Midbrain (tissue), 1 donor: ENCODE measurements at regions not wholly inside any gene's neighbourhood (a gene's known extent, or its start where the extent isn't known, plus 50 kb on each side); places are given as distances from the start of the nearest gene placed in this dataset.
A peak's percentile ranks its signal among the peaks of the same experiment; 100 is the strongest.

ENCODE experiments used
- DNase-seq: peaks from one replicate; lab custom pipeline; 2025; lab: John Stamatoyannopoulos, UW

DNA sequence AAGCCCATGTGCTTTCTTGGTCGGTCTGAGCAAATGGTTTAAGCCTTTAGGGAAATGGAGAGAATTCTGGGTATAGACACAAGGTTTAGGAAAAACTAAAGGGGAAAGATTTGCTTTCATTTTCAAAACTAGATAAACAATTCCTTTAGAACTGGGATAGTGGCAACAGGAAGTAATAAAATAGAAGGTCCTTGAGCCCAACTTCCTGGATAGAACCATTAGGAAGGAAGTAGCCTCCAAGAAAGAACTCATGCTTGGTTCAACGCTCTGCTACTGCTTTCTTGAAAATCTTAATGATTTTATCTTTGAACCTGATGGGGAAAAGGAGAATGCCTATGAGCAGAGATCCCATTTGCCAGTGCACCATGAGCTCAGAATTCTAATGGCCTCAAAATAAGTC is 147.0 kb upstream of the THRB start:
- no peak for DNase-seq

DNA sequence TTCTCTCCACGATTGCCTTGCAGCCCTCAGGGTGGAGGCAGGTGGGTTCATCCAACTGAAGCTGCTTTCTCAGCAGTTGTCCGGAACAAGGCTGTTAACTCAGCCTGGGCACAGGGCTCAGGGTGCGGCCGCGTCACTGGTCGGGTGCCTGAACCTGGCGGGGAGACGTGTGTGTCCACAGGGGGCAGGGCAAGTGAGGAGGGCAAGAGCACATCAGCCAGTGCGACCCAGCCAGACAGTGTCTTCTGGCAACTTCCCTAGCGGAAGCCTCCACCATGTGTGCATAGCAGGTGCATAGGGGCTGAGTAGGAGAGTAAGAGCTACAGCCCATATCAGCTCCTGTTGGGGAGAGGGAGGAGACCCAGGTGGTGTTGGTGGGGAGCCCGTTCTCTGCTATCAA is 150.4 kb upstream of the THRB start:
- no peak for DNase-seq

DNA sequence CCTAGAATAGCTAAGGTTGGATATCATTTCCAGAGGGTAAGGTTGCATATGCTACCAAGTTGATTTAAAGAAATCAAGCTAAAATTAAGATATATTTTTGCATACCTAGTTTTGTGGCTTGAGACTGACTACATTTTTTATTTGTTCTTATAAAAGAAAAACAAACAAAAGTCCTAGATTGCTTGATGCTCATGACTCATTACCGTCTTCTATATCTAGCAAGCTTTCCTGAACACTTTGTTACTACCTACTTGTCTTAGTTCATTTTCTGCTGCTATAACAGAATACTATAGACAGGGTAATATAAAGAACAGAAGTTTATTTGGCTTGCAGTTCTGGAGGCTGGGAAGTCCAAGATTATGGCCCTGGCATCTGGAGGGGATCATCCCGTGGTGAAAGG is 152.1 kb upstream of the THRB start:
- DNase-seq = no peak

DNA sequence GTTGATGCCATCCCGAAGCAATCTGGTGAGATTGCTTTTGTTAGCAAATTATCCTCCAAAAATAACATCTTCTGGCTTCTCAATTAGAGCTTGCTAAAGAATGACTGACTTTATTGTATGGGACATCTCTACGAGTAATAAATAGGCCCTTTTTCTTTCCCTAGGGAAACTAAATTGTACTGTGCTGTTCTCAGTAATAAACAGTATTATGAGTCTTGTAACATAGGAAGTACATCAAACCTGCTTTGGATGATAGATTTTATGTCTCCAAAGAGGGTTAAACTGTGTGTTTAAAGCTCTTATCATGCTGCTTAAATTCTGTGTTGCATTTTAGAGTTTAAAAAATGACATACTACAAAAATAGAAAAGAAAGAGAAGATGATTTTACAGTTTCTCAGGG is 153.4 kb upstream of the THRB start:
- DNase-seq = no peak

DNA sequence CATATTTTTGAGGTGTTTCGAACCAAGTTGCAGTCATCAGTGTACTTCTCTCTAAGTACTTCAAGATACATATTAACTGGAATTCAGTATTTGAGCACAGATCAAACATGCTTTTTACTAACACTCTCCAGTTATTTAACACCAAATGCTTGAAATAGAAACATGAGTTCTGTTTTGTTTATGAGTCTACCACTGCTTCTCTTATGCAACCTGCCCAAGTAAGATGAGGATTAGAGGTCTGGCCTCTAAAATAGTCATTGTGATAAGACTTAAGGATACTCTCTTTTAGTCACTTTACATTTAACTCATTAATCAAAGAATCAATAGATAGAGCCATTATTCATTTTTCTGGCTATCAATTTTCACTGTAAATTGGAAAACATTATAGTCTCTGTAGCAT is 156.2 kb upstream of the THRB start:
- DNase-seq = no peak

DNA sequence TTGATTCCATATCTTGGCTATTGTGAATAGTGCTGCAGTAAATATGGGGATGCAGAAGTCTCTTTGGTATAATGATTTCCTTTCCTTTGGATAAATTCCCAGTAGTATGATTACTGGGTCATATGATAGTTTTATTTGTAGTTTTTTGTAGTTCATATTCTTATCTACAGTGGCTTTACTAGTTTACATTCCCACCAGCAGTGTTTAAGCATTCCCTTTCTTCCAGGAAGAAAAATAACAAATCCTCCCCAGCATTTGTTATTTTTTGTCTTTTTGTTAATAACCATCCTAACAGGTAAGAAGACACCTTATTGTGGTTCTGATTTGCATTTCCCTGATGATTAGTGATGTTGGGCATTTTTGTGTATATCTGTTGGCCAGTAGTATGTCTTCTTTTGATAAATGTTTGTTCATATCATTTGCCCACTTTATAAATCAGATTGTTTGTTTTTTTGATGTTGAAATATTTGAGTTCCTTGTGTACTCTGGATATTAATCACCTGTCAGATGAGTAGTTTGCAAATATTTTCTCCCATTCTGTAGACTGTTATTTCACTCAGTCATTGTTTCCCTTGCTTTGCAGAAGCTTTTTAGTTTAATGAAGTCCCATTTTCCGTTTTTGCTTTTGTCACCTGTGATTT is 163.3 kb upstream of the THRB start:
- no peak for DNase-seq

DNA sequence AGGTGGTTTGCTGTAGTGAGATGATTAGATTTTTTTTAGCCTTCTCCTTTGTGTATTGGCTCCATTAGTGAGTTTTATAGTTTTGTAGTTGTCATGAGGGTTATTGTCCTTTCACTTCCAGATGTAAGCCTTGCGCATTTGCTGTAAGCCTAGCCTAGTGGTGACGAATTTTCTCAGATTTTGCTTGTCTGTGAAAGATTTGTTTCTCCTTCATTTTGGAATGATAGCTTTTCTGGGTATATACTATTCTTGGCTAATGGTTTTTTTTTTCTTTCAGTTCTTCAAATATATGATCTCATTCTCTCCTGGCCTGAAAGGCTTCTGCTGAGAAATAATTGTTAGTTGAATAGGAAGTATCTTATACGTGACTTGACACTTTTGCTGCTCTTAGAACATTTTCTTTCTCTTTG is 166.5 kb upstream of the THRB start:
- no peak for DNase-seq

DNA sequence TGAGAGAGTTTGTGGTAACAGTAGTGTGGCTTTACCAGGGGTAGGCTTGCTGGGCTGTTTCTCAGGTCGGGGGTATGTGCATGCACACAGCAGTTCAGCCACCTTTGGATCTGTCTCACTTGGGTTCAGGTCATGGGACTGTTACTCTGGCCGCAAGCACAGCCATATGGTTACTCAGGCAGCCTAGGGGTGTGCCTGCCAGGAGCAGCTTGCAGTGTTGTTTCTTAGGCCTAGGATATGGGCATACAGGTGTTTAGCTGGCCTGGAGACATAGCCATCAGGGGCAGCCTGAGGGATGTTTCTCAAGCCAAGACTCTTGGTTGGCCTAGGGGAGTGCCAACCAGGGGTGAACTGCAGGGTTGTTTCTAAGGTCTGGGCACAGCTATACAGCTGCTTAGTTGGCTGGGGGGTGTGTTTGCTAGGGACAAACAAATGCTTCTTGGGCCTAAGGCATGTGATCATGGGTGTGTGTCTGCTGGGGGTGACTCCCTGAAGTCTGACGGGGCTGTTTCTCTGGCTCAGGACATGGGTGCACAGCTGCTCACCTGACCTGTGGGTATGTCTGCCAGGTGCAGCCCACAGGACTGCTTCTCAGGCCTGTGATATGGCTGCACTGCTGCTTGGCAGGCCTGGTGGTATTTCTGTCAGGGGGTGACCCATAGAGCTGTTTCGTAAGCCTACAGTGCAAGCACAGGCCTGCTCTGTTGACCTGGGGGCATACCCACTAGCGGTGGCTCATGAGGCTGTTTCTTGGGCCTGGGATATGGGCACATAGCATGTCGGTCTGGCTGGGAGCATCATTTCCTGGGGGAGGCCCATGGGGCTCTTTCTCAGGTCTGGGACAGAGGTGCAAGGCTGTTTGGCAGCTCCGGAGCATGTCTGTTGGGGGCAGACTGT is 168.0 kb upstream of the THRB start:
- DNase-seq = no peak

DNA sequence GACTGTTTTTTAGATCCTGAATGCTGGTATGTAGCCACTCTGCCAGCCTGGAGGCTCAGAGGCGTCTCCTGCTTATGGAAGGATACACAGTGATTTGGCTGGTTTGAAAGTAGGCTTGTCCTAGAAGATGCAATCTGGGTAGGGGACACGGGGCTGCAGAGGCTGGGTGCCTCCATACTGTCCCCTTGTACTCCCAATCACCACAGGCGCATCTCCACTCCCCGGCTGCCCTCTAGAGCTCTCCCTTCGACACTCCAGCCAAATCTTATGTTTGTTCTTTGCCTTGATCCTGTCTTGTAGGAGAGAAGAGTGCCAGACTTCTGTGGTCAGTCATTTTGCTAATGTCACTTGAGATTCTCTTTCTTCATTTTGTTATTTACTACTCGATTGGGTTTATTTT is 168.8 kb upstream of the THRB start:
- DNase-seq = no peak

DNA sequence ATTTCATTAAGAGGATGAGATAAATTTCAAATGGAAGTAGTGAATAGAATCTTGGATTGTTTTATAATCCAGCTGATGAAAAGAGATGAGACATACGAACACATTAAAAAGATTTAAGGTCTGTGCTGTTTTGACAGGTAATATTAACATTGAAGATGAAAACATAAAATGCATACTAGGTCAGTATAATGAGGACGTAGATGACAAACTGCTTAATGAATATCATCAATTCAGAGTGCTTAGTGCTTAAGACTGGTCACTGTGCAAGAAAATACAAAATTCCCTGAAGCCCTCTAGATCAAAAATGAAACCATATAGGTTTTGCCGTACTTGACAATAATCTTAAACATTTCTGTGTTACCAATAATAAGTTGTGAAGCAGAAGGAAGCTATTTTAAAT is 173.4 kb upstream of the THRB start:
- DNase-seq = no peak

DNA sequence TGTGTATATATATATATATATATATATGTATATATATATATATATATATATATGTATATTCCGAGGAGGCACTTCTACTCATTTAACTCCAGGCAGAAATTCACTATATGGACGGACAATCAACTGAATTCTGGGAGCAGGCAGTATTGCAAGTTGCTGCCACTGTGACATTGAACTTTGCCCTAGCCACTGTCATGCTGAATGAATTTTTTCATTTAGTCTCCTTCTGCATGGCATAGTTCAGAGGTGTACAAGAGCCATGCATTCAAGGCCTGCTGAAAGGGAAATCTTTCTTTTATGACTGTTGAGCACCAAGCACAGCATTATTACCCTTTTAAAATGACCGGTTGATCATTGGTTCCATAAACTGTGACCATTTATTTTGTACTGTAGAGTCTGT is 176.2 kb upstream of the THRB start:
- DNase-seq = no peak

DNA sequence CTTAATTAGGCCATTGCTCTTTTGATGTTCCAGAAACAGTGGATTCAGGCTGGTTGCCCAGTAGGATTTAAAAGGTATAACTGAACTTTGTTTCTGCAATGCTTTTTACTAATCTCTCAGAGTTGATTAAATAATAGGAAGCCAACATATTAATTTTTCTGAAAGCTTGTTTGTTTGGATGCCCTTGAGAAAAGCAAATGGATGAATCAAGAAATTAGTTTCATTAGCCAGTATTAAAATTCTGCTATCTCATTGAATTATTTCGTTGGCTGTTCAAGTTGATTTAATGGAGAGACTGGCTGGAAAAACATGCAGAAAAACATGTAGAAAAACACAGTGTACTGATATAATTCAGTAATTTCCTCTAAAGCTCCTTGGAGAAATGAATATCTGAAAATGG is 178.9 kb upstream of the THRB start:
- DNase-seq = no peak

DNA sequence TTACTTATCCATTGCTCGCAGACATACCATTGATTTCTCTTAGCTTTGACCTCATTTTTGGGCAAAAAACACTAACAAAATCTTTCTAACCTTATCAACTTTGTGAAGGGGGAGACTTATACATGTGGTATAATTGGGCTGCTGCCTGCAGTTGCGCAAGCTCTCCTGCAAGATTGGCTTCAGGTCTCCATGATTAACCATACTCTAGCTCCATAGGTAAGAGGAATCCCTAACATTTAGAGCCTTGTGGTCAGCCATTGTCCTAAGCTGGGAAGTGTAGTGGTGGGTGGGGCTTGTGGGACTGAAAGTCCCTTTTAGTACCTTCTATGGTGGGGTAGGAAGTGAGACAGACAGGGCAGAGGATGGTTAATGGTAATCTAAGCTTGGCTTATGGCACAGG is 179.6 kb upstream of the THRB start:
- DNase-seq = no peak

DNA sequence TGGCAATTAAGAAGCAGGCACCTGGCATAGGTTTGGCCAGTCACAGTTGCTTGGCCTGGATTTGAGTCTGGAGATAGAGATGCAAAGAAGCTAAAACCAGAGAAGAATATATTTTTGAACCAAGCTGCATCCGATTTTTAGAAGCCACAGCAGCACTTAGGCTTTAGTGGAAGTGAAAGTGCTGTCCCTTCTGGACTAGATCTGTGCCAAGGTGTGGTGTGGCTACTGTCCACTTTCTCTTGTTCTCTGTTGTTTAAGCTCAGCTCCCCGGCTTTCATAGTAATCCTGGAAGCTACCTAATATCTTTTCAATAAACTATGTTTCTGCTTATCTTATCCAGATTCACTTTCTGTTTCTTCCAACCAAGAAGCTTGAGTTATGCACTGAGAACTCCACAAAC is 183.4 kb upstream of the THRB start:
- no peak for DNase-seq

DNA sequence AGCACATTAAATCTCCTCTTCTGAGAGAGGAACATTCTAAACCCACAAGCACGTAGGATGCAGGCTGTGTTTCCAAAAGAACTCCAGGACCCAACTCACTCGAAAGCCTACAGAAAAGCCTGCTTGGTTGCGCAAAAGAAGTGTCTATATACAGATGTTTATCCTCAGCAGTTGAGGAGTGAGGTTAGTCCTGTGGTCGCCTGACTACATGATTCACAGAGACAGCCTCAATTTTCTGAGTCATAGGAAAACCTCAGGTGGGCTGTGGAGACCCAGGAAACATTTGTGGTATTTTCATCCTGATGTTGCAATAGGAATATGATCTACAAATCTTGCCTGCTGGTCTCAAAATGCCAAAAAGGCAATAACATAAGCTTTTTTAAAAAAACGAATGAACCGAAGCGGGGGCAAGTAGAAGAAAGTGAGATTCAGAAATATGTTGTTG is 183.8 kb upstream of the THRB start:
- no peak for DNase-seq

DNA sequence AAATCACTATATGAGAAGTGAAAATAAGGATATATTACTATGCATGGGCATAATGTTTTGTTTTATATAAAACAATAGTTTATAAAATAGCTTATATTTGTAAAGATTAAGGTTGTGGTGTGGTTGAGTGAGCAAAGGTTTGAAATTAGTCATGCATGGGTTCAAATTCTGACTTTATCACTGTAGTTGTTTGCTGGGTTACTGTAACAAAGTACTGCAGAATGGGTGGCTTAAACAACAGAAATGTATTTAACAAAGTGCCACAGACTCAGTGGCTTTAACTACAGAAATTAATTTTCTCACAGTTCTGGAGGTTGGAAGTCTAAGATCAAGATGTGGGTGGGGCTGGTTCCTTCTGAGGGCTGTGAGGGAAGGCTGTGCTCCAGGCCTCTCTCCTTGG is 184.8 kb upstream of the THRB start:
- DNase-seq = no peak

DNA sequence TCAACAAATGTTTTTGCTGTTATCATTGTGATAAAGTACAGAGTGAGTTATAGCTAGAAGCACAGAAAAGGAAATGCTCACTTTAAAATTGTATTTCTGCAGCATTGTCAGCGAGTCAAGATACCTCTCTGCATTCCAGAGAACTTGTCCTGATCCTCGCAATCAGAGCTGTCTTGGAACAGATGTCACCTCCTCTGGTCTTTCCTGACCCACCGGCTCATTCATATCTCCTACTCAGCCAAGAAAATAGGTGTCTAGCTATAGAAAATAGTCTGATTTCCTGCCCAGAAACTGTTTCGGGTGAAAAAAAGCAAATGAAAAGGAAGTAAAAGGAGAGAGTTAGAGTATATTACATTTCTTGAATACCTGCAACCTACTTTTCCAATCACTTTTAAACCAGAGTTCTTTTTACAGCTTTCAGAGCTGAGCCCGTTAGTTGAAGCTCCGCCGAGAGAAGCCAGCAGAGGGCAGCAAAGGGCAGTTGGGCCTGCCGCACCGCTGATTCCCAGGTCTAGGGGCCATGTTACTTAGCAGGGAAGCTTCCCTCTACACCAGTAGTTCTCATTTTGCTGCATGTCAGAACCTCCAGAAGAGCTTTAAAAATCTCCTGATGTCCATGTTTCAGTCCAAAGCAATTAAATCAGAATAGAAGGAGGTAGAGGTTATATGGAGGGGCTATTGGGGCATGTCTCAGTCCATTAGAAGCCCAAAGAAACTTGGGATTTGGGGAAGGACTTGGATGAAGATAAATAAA is 185.7 kb upstream of the THRB start:
- peak; percentile 42 for DNase-seq

DNA sequence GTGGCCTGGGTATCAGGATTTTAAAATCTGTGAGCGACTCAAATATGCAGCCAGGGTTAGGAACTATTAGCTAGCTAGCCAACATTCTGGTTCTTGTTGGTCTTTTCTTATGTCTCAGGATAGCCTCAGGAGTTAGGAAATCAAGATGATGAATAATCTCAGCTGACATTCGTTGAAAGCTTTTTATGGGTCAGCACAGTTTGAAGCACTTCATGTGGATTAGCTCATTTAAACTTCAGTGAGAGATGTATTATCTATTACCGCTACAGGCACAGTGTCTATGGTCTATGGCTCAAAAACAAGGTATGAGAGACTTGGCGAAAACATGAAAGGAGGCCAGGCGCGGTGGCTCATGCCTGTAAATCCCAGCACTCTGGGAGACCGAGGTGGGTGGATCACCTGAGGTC is 187.5 kb upstream of the THRB start:
- DNase-seq = no peak

DNA sequence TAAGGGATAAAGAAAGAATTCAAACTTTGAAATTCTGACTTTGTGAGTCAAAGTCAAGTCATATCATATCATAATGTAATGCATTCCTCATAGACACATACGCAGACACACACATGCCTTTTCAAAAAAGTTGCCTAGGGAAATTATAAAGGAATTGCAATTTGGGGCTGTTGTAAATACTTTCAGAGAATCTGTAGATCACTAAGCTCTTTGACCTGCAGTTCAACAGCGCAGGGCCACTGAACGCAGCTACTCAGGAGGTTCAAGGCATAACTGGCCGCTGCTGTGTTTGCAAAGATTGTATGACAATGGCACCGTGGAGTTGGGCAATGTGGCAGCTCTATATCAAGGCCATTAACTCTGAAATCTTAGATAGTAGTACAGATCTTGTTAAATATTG is 188.4 kb upstream of the THRB start:
- no peak for DNase-seq

DNA sequence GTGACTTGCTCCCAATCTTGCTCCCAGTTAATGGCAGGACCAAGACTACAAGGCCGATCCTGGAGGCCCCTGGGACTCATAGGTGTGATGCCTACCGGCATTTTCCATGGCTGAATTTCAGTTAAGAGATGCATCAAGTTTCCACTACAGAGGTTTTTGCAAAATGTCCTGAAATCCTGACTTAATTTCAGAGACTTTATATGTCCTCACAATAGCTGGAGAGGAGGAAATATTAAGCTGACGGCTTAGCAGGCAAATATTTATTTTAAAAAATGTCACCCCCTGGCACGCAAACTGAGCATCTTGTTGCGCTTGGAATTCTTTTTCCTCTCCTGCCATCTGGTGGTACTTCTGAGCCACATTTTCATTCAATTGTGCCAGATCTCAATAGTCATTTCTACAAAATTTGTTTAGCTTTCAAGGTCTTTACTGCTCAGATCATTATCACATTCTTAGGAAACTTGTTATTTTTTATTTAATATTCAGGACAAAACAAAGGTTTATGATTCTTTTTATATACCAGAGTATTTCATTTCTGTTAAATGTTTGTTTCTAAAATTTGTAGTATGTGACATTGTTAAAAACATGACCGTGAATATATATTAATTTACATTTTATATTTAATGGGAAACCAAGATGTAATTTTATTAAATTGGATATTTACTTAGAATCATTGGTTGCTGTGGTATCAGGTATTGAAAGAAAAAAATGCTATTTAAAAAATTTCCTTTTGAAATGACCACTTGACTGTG is 189.2 kb upstream of the THRB start:
- peak; percentile 67 for DNase-seq

DNA sequence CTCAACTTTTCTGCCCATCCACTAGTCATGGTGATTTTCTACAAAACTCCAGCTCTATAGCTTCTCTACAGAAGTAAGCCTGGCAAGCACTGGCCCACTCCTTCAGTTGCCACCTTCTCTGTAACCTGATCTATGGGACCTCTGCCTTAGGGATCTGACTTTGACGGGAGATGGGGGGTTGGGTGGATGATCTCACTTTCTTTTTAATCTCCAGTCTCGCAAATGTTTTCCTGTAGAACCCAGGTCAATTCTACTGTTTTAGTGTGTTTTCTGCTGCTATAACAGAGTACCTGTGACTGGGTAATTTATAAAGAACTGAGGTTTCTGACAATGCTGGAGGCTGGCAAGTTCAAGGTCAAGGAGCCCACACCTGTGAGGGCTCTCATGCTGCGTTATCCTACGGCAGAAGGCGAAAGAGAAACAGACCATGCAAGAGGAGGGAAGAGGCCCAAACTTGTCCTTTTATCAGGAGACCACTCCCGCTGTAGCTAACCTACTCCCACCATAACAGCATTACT is 189.9 kb upstream of the THRB start:
- no peak for DNase-seq

DNA sequence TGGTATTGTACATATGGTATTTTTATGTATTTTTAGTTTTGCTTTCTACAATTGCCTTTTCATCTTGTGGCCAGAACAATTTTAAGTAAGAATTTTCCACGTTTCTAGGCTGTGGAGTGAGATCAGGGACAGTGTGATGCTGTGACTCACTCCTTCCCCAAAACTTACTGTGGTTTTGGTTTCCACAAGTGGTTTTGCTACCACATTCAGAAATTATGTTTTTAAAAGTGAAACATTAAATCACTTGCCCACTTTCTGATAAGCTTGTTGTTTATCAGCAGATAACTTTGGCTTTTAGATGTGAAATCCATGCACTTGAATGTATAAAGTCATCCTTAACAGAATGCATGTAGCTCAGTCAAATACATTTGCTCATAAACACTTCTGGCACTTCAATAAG is 192.2 kb upstream of the THRB start:
- no peak for DNase-seq
